ENCODE measurements at regions not wholly inside any gene's neighbourhood (a gene's known extent, or its start where the extent isn't known, plus 50 kb on each side); places are given as distances from the start of the nearest gene placed in this dataset.

DNA sequence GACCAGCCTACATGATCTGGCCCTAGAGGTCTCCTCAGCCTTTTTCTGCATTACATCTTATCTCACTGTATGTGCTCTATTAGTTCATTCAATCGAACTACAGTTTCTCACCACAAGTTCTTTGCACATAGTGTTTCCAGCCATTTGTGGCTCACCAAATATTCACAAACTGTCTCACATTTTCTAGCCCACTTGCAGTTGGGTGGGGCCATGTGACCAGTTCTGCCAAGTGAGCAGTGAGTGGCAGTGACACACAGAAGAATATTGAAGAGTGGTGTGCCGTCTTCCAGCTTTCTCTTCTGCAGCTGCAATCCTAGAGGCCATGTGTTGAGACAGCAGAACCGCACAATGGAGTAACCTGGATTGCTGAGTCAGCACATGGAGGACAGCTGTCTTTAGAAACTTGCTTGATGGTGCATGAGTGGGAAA, 103.2 kb upstream of the ZNF644 start:
- H3K36me3 ChIP-seq (ENCODE audit: insufficient read depth, low read length): no peaks in the 10 kb centered on the region
- DNase-seq: no peak
- H3K4me2 ChIP-seq (ENCODE audit: low read depth, low read length, poor library complexity, severe bottlenecking): no peak overlapping the region
- no peak overlapping the region for H3K9ac ChIP-seq (ENCODE audit: low read length)
- H3K9me2 ChIP-seq (replicated peaks; ENCODE audit: insufficient read depth, low read length): no peaks in the 10 kb centered on the region
- H3K4me1 ChIP-seq (ENCODE audit: low read length): no peaks in the 10 kb centered on the region
- H3K79me2 ChIP-seq (ENCODE audit: low read length): no peaks in the 10 kb centered on the region
- H4K20me1 ChIP-seq (ENCODE audit: insufficient read depth, low read depth, low read length): no peaks in the 10 kb centered on the region
- no peak overlapping the region for H3K4me3 ChIP-seq (ENCODE audit: low read length)
- H3K27ac ChIP-seq (ENCODE audit: low read length): no peak overlapping the region
- H3K27me3 ChIP-seq (ENCODE audit: low read length): no peaks in the 10 kb centered on the region
- H3K9me3 ChIP-seq (ENCODE audit: low read length): no peaks in the 10 kb centered on the region
- no peak overlapping the region for H2AFZ ChIP-seq (ENCODE audit: low read length)

- Histone ChIP-seq H2AFZ (ENCODE audit: low read length) (no peak overlapping the region), H3K4me1 (ENCODE audit: low read length) (no peaks in the 10 kb centered on the region), H3K27me3 (ENCODE audit: low read length) (no peaks in the 10 kb centered on the region), H3K79me2 (ENCODE audit: low read length) (no peaks in the 10 kb centered on the region), H3K9ac (ENCODE audit: low read length) (no peak overlapping the region), H3K36me3 (ENCODE audit: insufficient read depth, low read length) (no peaks in the 10 kb centered on the region), H3K9me2 (replicated peaks; ENCODE audit: insufficient read depth, low read length) (no peaks in the 10 kb centered on the region), H4K20me1 (ENCODE audit: insufficient read depth, low read depth, low read length) (no peaks in the 10 kb centered on the region), H3K4me3 (ENCODE audit: low read length) (no peak overlapping the region), H3K9me3 (ENCODE audit: low read length) (no peaks in the 10 kb centered on the region), H3K4me2 (ENCODE audit: low read depth, low read length, poor library complexity, severe bottlenecking) (no peak overlapping the region), H3K27ac (ENCODE audit: low read length) (no peak overlapping the region)
- no peak for DNase-seq
These were observed 102.6 kb upstream of the ZNF644 start for GRCh38 chr1:91124290-91124985.

DNA sequence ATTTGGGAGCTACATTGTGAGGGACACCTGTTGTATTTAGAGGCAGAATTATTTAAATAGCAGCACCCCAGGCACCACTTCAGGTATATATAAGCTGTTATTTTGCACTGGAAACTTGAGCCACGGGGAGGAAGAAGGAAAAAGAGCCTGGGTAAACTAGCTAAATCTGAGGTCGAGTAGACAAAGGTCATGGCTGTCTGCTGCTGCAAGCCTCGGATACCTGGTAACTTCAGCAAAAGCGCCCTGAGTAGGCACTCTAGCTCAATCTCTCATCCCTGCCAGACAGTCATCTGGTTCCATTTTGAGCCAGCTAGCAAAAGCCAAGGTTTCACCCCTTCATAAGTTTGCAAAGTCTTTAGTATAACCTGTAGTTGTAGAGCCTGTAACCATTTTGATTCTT, 101.9 kb upstream of the ZNF644 start:
- H3K4me3 ChIP-seq (ENCODE audit: low read length): no peak overlapping the region
- no peaks in the 10 kb centered on the region for H3K9me2 ChIP-seq (replicated peaks; ENCODE audit: insufficient read depth, low read length)
- no peaks in the 10 kb centered on the region for H3K36me3 ChIP-seq (ENCODE audit: insufficient read depth, low read length)
- H3K4me1 ChIP-seq (ENCODE audit: low read length): no peaks in the 10 kb centered on the region
- no peaks in the 10 kb centered on the region for H4K20me1 ChIP-seq (ENCODE audit: insufficient read depth, low read depth, low read length)
- no peak overlapping the region for H2AFZ ChIP-seq (ENCODE audit: low read length)
- no peak for DNase-seq
- H3K79me2 ChIP-seq (ENCODE audit: low read length): no peaks in the 10 kb centered on the region
- H3K9me3 ChIP-seq (ENCODE audit: low read length): no peaks in the 10 kb centered on the region
- no peak overlapping the region for H3K4me2 ChIP-seq (ENCODE audit: low read depth, low read length, poor library complexity, severe bottlenecking)
- no peak overlapping the region for H3K27ac ChIP-seq (ENCODE audit: low read length)
- no peak overlapping the region for H3K9ac ChIP-seq (ENCODE audit: low read length)
- no peaks in the 10 kb centered on the region for H3K27me3 ChIP-seq (ENCODE audit: low read length)

DNA sequence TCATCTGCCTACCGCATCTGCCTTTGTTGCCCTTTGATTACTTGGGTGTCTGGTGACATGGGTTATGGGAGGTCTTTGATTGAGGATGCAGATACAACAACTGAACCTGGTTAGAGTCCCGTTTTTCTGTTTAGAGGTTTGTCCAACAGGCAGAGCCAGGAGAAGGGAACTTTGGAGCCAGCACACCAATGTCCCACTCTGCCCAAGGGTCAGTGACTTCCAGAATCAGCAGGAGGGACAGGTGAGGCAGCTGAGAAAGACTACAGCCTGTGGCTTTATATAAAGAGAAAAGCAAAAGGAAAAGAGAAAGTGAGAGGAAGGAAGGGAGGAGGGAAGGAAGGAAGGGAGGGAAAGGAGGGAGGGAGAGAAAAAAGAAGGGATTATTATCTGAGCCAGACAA, 101.5 kb upstream of the ZNF644 start:
- H4K20me1 ChIP-seq (ENCODE audit: insufficient read depth, low read depth, low read length): no peaks in the 10 kb centered on the region
- no peak overlapping the region for H3K27ac ChIP-seq (ENCODE audit: low read length)
- DNase-seq: no peak
- no peaks in the 10 kb centered on the region for H3K79me2 ChIP-seq (ENCODE audit: low read length)
- no peaks in the 10 kb centered on the region for H3K4me1 ChIP-seq (ENCODE audit: low read length)
- H3K9me2 ChIP-seq (replicated peaks; ENCODE audit: insufficient read depth, low read length): no peaks in the 10 kb centered on the region
- H3K9me3 ChIP-seq (ENCODE audit: low read length): no peaks in the 10 kb centered on the region
- H3K27me3 ChIP-seq (ENCODE audit: low read length): no peaks in the 10 kb centered on the region
- no peak overlapping the region for H3K9ac ChIP-seq (ENCODE audit: low read length)
- no peak overlapping the region for H2AFZ ChIP-seq (ENCODE audit: low read length)
- no peaks in the 10 kb centered on the region for H3K36me3 ChIP-seq (ENCODE audit: insufficient read depth, low read length)
- H3K4me3 ChIP-seq (ENCODE audit: low read length): no peak overlapping the region
- H3K4me2 ChIP-seq (ENCODE audit: low read depth, low read length, poor library complexity, severe bottlenecking): no peak overlapping the region

GRCh38 chr1:91122106-91122717, 100.4 kb upstream of the ZNF644 start:
- Histone ChIP-seq H2AFZ (ENCODE audit: low read length) (no peak overlapping the region), H3K79me2 (ENCODE audit: low read length) (no peaks in the 10 kb centered on the region), H4K20me1 (ENCODE audit: insufficient read depth, low read depth, low read length) (no peaks in the 10 kb centered on the region), H3K36me3 (ENCODE audit: insufficient read depth, low read length) (no peaks in the 10 kb centered on the region), H3K27me3 (ENCODE audit: low read length) (no peaks in the 10 kb centered on the region), H3K27ac (ENCODE audit: low read length) (no peak overlapping the region), H3K4me3 (ENCODE audit: low read length) (no peak overlapping the region), H3K9ac (ENCODE audit: low read length) (no peak overlapping the region), H3K4me1 (ENCODE audit: low read length) (no peaks in the 10 kb centered on the region), H3K4me2 (ENCODE audit: low read depth, low read length, poor library complexity, severe bottlenecking) (no peak overlapping the region), H3K9me2 (replicated peaks; ENCODE audit: insufficient read depth, low read length) (no peaks in the 10 kb centered on the region), H3K9me3 (ENCODE audit: low read length) (no peaks in the 10 kb centered on the region)
- no peak for DNase-seq

GRCh38 chr1:91121366-91121765, 99.5 kb upstream of the ZNF644 start:
- Histone ChIP-seq H2AFZ (ENCODE audit: low read length) (no peak overlapping the region), H3K27ac (ENCODE audit: low read length) (no peak overlapping the region), H4K20me1 (ENCODE audit: insufficient read depth, low read depth, low read length) (no peaks in the 10 kb centered on the region), H3K9ac (ENCODE audit: low read length) (no peak overlapping the region), H3K4me2 (ENCODE audit: low read depth, low read length, poor library complexity, severe bottlenecking) (no peak overlapping the region), H3K9me2 (replicated peaks; ENCODE audit: insufficient read depth, low read length) (no peaks in the 10 kb centered on the region), H3K36me3 (ENCODE audit: insufficient read depth, low read length) (no peaks in the 10 kb centered on the region), H3K4me1 (ENCODE audit: low read length) (no peaks in the 10 kb centered on the region), H3K79me2 (ENCODE audit: low read length) (no peaks in the 10 kb centered on the region), H3K27me3 (ENCODE audit: low read length) (no peaks in the 10 kb centered on the region), H3K4me3 (ENCODE audit: low read length) (no peak overlapping the region), H3K9me3 (ENCODE audit: low read length) (no peaks in the 10 kb centered on the region)
- DNase-seq: no peak

GRCh38 chr1:91120936-91121335, 99.1 kb upstream of the ZNF644 start:
- Histone ChIP-seq H3K27me3 (ENCODE audit: low read length) (no peaks in the 10 kb centered on the region), H3K4me1 (ENCODE audit: low read length) (no peaks in the 10 kb centered on the region), H3K4me3 (ENCODE audit: low read length) (no peak overlapping the region), H2AFZ (ENCODE audit: low read length) (no peak overlapping the region), H3K9ac (ENCODE audit: low read length) (no peak overlapping the region), H3K36me3 (ENCODE audit: insufficient read depth, low read length) (no peaks in the 10 kb centered on the region), H3K4me2 (ENCODE audit: low read depth, low read length, poor library complexity, severe bottlenecking) (no peak overlapping the region), H3K27ac (ENCODE audit: low read length) (no peak overlapping the region), H3K9me2 (replicated peaks; ENCODE audit: insufficient read depth, low read length) (no peaks in the 10 kb centered on the region), H3K79me2 (ENCODE audit: low read length) (no peaks in the 10 kb centered on the region), H4K20me1 (ENCODE audit: insufficient read depth, low read depth, low read length) (no peaks in the 10 kb centered on the region), H3K9me3 (ENCODE audit: low read length) (no peaks in the 10 kb centered on the region)
- DNase-seq: no peak

DNA sequence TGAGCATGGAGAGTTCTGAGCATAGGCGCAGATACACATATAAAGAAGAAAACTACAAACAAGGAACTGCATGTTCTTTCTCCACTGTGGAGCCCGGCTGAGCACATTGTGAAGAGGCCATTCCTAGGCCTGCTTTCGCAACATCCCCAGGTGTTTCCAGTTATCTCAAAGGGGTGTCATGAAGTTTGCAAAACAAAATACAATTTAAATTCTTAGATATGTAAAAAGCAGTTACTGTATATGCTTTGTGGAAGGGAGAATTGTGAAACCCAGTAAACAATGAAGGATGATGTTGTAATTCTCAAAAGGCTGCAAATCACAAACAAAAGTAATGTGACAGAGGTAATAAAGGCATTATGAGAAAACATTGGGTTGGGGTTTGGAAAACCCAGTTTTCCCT, 98.6 kb upstream of the ZNF644 start:
- Histone ChIP-seq H3K9ac (ENCODE audit: low read length) (no peak overlapping the region), H3K27me3 (ENCODE audit: low read length) (no peaks in the 10 kb centered on the region), H3K4me1 (ENCODE audit: low read length) (no peaks in the 10 kb centered on the region), H3K9me2 (replicated peaks; ENCODE audit: insufficient read depth, low read length) (no peaks in the 10 kb centered on the region), H3K27ac (ENCODE audit: low read length) (no peak overlapping the region), H3K36me3 (ENCODE audit: insufficient read depth, low read length) (no peaks in the 10 kb centered on the region), H3K9me3 (ENCODE audit: low read length) (no peaks in the 10 kb centered on the region), H3K4me2 (ENCODE audit: low read depth, low read length, poor library complexity, severe bottlenecking) (no peak overlapping the region), H3K4me3 (ENCODE audit: low read length) (no peak overlapping the region), H3K79me2 (ENCODE audit: low read length) (no peaks in the 10 kb centered on the region), H4K20me1 (ENCODE audit: insufficient read depth, low read depth, low read length) (no peaks in the 10 kb centered on the region), H2AFZ (ENCODE audit: low read length) (no peak overlapping the region)
- no peak for DNase-seq
